ENCODE measurements at regions not wholly inside any gene's neighbourhood (a gene's known extent, or its start where the extent isn't known, plus 50 kb on each side); places are given as distances from the start of the nearest gene placed in this dataset.

- TF ChIP-seq GABPA (IDR thresholded peaks at IDR 0.05; ENCODE audit: borderline replicate concordance, insufficient read depth, low read length) (no peak), CHD2 (IDR thresholded peaks at IDR 0.05; ENCODE audit: low read length) (no peak), TEAD4 (IDR thresholded peaks at IDR 0.05; ENCODE audit: low read depth, low read length) (no peak)
- TF ChIP-seq, protein P1, sequence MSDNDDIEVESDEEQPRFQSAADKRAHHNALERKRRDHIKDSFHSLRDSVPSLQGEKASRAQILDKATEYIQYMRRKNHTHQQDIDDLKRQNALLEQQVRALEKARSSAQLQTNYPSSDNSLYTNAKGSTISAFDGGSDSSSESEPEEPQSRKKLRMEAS (IDR thresholded peaks at IDR 0.05), result no peak
These were observed 72.4 kb upstream of the LRRC55 start (continued) for GRCh38 chr11:57109331-57109730.
